Neutrophil (primary cell): ENCODE measurements at regions not wholly inside any gene's neighbourhood (a gene's known extent, or its start where the extent isn't known, plus 50 kb on each side); places are given as distances from the start of the nearest gene placed in this dataset.

Source experiments
- H3K27ac ChIP-seq: fragments of 200-600 bp; sonication (generic); 2 replicates; pipeline ENCODE4 v1.5.1; 2016; ENCODE audit warnings: mild to moderate bottlenecking, moderate library complexity
- H3K27me3 ChIP-seq: fragments of 200-600 bp; sonication (generic); 2 replicates; pipeline ENCODE4 v1.6.0; 2016; ENCODE audit warnings: mild to moderate bottlenecking
- H3K36me3 ChIP-seq: fragments of 200-600 bp; sonication (generic); 2 replicates; pipeline ENCODE4 v1.5.1; 2017
- H3K4me1 ChIP-seq, 2 experiments: fragments of 200-600 bp in 1 of 2; sonication (generic) in 1 of 2; 1 replicate in 1 of 2; 2 replicates in 1 of 2; pipeline versions ENCODE4 v1.5.1 to v1.6.1; 2013 to 2016; ENCODE audit warnings: low read depth in 1 of 2, low read length in 1 of 2, mild to moderate bottlenecking in 1 of 2, moderate library complexity in 1 of 2; ENCODE audit not compliant: control insufficient read depth in 1 of 2, insufficient read depth in 1 of 2
- H3K4me3 ChIP-seq, 2 experiments: fragments of 200-600 bp in 1 of 2; sonication (generic) in 1 of 2; 1 replicate in 1 of 2; 2 replicates in 1 of 2; pipeline ENCODE4 v1.5.1; 2013 to 2016; ENCODE audit warnings: low read depth in 1 of 2, low read length in 1 of 2, mild to moderate bottlenecking in 1 of 2, moderate library complexity in 1 of 2
- H3K9me3 ChIP-seq: fragments of 200-600 bp; sonication (generic); 2 replicates; pipeline ENCODE4 v1.5.1; 2016
- TF ChIP-seq, protein P1 (sequence below): fragments of 200-600 bp; sonication (generic); IDR thresholded peaks from 2 replicates; pipeline ENCODE4 v1.5.1; 2016; ENCODE audit warnings: antibody characterized with exemption

DNA sequence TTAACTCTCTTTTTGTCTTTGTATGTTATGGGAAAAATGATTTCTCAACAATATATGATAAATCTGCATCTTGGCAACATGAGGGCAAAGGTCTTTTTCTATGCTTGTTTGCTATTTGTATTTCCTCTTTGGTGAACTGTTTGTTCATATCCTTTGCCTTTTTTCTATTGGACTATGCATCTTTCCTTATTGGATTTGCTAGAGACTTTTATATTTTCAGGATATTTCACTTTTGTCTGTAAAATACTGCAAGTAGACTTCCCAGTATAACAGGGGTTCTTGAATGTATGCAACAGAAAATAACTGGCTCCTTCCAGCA is 69.4 kb upstream of the SSBP2 start:
- H3K4me3 ChIP-seq: no peak overlapping the region
- peaks cover 53 to 74% of the 10 kb centered on the region in 2 experiments for H3K4me1 ChIP-seq
- H3K9me3 ChIP-seq: no peaks in the 10 kb centered on the region
- no peaks in the 10 kb centered on the region for H3K27me3 ChIP-seq
- peak overlapping the region; percentile 78 for H3K27ac ChIP-seq
- TF ChIP-seq, protein P1, sequence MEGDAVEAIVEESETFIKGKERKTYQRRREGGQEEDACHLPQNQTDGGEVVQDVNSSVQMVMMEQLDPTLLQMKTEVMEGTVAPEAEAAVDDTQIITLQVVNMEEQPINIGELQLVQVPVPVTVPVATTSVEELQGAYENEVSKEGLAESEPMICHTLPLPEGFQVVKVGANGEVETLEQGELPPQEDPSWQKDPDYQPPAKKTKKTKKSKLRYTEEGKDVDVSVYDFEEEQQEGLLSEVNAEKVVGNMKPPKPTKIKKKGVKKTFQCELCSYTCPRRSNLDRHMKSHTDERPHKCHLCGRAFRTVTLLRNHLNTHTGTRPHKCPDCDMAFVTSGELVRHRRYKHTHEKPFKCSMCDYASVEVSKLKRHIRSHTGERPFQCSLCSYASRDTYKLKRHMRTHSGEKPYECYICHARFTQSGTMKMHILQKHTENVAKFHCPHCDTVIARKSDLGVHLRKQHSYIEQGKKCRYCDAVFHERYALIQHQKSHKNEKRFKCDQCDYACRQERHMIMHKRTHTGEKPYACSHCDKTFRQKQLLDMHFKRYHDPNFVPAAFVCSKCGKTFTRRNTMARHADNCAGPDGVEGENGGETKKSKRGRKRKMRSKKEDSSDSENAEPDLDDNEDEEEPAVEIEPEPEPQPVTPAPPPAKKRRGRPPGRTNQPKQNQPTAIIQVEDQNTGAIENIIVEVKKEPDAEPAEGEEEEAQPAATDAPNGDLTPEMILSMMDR: no peak
- no peaks in the 10 kb centered on the region for H3K36me3 ChIP-seq

DNA sequence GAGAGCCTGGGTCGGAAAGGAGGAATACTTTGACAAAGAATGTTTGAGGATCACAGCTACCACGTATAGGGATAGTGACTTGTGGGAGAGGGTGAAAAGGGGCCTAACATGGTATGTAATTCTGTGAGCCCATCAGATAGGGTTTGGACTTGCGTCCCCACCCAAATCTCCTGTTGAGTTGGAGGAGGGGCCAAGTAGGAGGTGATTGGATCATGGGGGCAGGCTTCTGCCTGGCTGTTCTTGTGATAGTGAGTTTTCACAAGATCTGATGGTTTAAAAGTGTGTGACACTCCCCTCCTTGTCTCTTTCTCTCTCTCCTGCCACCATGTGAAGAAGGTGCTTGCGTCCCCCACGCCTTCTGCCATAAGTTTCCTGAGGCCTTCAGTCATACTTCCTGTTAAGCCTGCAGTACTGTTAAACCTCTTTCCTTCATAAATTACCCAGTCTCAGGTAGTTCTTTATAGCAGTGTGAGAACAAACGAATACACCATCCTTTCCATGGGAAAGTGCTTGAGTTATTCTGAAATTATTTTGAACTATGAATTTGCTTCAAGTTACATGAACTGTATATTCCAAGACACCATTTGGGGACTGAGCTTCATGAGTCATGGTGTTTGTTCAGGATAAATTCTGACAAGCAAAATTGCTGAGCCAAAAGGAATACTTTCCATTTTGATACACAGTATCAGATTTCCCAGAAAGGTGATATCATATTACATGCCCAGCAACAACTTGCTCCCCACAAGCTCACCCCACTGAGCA is 68.8 kb upstream of the SSBP2 start:
- H3K4me3 ChIP-seq: no peak overlapping the region
- peaks cover 53 to 74% of the 10 kb centered on the region in 2 experiments for H3K4me1 ChIP-seq
- no peaks in the 10 kb centered on the region for H3K27me3 ChIP-seq
- no peaks in the 10 kb centered on the region for H3K36me3 ChIP-seq
- H3K27ac ChIP-seq: peak overlapping the region; percentile 78
- TF ChIP-seq, protein P1: no peak
- H3K9me3 ChIP-seq: no peaks in the 10 kb centered on the region

DNA sequence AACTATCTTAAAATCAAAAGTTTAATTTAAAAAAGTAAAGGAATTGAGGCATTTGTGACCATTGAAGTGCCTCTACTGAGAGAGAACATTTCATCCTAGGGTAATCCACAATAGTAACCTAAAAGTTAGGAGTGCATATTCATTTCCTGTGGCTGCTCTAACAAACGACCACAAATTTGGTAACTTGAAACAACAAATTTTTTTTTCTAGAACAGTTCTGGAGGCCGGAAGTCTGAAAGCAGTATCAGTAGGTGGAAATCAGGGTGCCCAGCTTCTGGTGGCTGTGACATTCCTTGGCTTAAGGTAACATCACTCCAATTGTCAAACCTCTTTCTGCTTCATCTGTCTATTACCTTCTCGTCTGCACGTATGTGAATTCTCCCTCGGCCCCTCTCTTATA is 67.1 kb upstream of the SSBP2 start:
- Histone ChIP-seq H3K27ac (peak overlapping the region; percentile 78), H3K27me3 (no peaks in the 10 kb centered on the region), H3K9me3 (no peaks in the 10 kb centered on the region), H3K4me3 (peak overlapping the region; percentile 5 to 42), H3K36me3 (no peaks in the 10 kb centered on the region), H3K4me1 (peaks cover 47 to 64% of the 10 kb centered on the region in 2 experiments)
- TF ChIP-seq, protein P1: no peak

- H3K4me1 ChIP-seq: peaks cover 46 to 59% of the 10 kb centered on the region in 2 experiments
- no peaks in the 10 kb centered on the region for H3K27me3 ChIP-seq
- TF ChIP-seq, protein P1: no peak
- no peak overlapping the region for H3K4me3 ChIP-seq
- H3K27ac ChIP-seq: peak overlapping the region; percentile 78
- no peaks in the 10 kb centered on the region for H3K9me3 ChIP-seq
- H3K36me3 ChIP-seq: no peaks in the 10 kb centered on the region
Observed at GRCh38 chr5:81817086-81817485, 66.2 kb upstream of the SSBP2 start.

DNA sequence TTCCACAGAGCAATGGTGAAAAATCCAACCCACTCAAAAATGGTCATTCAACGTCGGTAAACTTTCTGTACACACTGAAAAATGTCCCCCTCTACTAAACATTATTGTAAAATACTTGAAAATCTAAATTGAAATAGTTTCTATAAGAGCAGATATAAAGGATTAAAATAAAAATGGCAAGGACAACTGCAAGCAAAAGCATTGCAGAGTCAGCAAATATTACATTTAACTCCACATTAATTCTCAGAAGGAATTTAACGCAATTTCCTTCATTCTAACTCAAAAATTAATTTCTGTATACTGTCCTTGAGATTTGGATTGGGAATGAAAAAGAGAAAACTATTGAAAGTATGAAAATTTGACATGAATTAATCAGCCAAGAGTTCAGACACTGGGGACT is 64.4 kb upstream of the SSBP2 start:
- H3K27me3 ChIP-seq: no peaks in the 10 kb centered on the region
- no peak overlapping the region for H3K4me3 ChIP-seq
- H3K36me3 ChIP-seq: no peaks in the 10 kb centered on the region
- H3K27ac ChIP-seq: no peak overlapping the region
- H3K4me1 ChIP-seq: peaks cover 34 to 42% of the 10 kb centered on the region in 2 experiments
- no peaks in the 10 kb centered on the region for H3K9me3 ChIP-seq
- TF ChIP-seq, protein P1: no peak
